MM.1S (cell line): ENCODE measurements at regions not wholly inside any gene's neighbourhood (a gene's known extent, or its start where the extent isn't known, plus 50 kb on each side); places are given as distances from the start of the nearest gene placed in this dataset.

Source experiments
- CTCF ChIP-seq: fragments of 300-600 bp; sonication (generic); IDR thresholded peaks from 2 replicates; pipeline ENCODE4 v1.5.1; 2016; ENCODE audit warnings: antibody characterized with exemption, low read length, mixed read lengths
- EZH2 ChIP-seq: fragments of 300-600 bp; sonication (generic); optimal IDR thresholded peaks from 2 replicates; pipeline ENCODE3; 2017; ENCODE audit warnings: low read depth, mild to moderate bottlenecking, antibody characterized with exemption, low read length, mixed read lengths
- EZH2phosphoT487 ChIP-seq: fragments of 300-600 bp; sonication (generic); IDR thresholded peaks from 2 replicates; pipeline ENCODE4 v1.6.1; 2018; ENCODE audit warnings: antibody characterized with exemption, low read length

GRCh38 chr1:74822851-74823401 is 90.0 kb downstream of the TYW3 start:
- TF ChIP-seq CTCF (no peak), EZH2phosphoT487 (no peak), EZH2 (no peak)
